Muscle layer of duodenum (tissue), 2 donors: ENCODE measurements at regions not wholly inside any gene's neighbourhood (a gene's known extent, or its start where the extent isn't known, plus 50 kb on each side); places are given as distances from the start of the nearest gene placed in this dataset.
"Not testable (repeated sequence)": the region's sequence is repeated elsewhere in the genome, so short reads cannot be mapped to it uniquely, and the experiment has no call there.

Experiments used
- H3K27ac ChIP-seq: one replicate; pipeline ENCODE4 v1.7.0; 2013; ENCODE audit warnings: mild to moderate bottlenecking, low read length
- H3K27me3 ChIP-seq: one replicate; pipeline ENCODE4 v1.7.0; 2013; ENCODE audit warnings: low read depth, mild to moderate bottlenecking, control low read depth, low read length
- H3K36me3 ChIP-seq, 2 donors: one replicate each; pipeline ENCODE4 v1.7.0; 2013; ENCODE audit warnings: low read length in 2 of 2, control low read depth in 1 of 2, mild to moderate bottlenecking in 1 of 2; ENCODE audit not compliant: insufficient read depth in 2 of 2, control insufficient read depth in 1 of 2
- H3K4me1 ChIP-seq, 2 donors: one replicate each; pipeline ENCODE4 v1.7.0; 2013; ENCODE audit warnings: low read length in 2 of 2, mild to moderate bottlenecking in 2 of 2, control low read depth in 1 of 2, moderate library complexity in 1 of 2; ENCODE audit not compliant: insufficient read depth in 2 of 2, control insufficient read depth in 1 of 2
- H3K4me3 ChIP-seq, 2 donors: one replicate each; pipeline ENCODE4 v1.7.0; 2013; ENCODE audit warnings: low read length in 2 of 2, low read depth in 1 of 2, mild to moderate bottlenecking in 1 of 2
- H3K9me3 ChIP-seq, 2 donors: one replicate each; pipeline ENCODE4 v1.7.0; 2013; ENCODE audit warnings: low read length in 2 of 2, control low read depth in 1 of 2, mild to moderate bottlenecking in 1 of 2; ENCODE audit not compliant: control insufficient read depth in 1 of 2
- donor health status: healthy.

- Histone ChIP-seq H3K27me3 (no peaks in the 10 kb centered on the region), H3K4me1 (no peaks in the 10 kb centered on the region), H3K4me3 (no peak overlapping the region), H3K27ac (no peak overlapping the region), H3K36me3 (no peaks in the 10 kb centered on the region), H3K9me3 (no peaks in the 10 kb centered on the region)
These were observed 1360.4 kb downstream of the BRINP3 start for GRCh38 chr1:189117072-189117770.

- Histone ChIP-seq H3K4me1 (no peaks in the 10 kb centered on the region), H3K27me3 (no peaks in the 10 kb centered on the region), H3K9me3 (no peaks in the 10 kb centered on the region), H3K36me3 (no peaks in the 10 kb centered on the region), H3K4me3 (no peak overlapping the region), H3K27ac (no peak overlapping the region)
These were observed 1355.7 kb downstream of the BRINP3 start for GRCh38 chr1:189121941-189122340.

- H3K9me3 ChIP-seq: no peaks in the 10 kb centered on the region
- no peaks in the 10 kb centered on the region for H3K36me3 ChIP-seq
- no peaks in the 10 kb centered on the region for H3K4me1 ChIP-seq
- no peak overlapping the region for H3K27ac ChIP-seq
- no peak overlapping the region for H3K4me3 ChIP-seq
- no peaks in the 10 kb centered on the region for H3K27me3 ChIP-seq
These were observed 1352.0 kb downstream of the BRINP3 start for GRCh38 chr1:189125694-189126093.

GRCh38 chr1:189131576-189131975 is 1346.1 kb downstream of the BRINP3 start:
- Histone ChIP-seq H3K36me3 (no peaks in the 10 kb centered on the region), H3K27me3 (no peaks in the 10 kb centered on the region), H3K4me1 (no peaks in the 10 kb centered on the region), H3K9me3 (peaks cover 0 to 3% of the 10 kb centered on the region in 2 donors), H3K4me3 (no peak overlapping the region), H3K27ac (no peak overlapping the region)

GRCh38 chr1:189139748-189140147 is 1337.9 kb downstream of the BRINP3 start:
- not testable (repeated sequence) for H3K9me3 ChIP-seq, H3K4me3 ChIP-seq, H3K36me3 ChIP-seq, H3K4me1 ChIP-seq, H3K27ac ChIP-seq, H3K27me3 ChIP-seq

- no peaks in the 10 kb centered on the region for H3K36me3 ChIP-seq
- no peaks in the 10 kb centered on the region for H3K27me3 ChIP-seq
- no peak overlapping the region for H3K4me3 ChIP-seq
- H3K27ac ChIP-seq: no peak overlapping the region
- H3K4me1 ChIP-seq: no peaks in the 10 kb centered on the region
- H3K9me3 ChIP-seq: peaks cover 0 to 2% of the 10 kb centered on the region in 2 donors
These were observed 1336.6 kb downstream of the BRINP3 start for GRCh38 chr1:189141056-189141455.

GRCh38 chr1:189149547-189150375 is 1327.9 kb downstream of the BRINP3 start:
- H3K4me1 ChIP-seq: no peaks in the 10 kb centered on the region
- no peaks in the 10 kb centered on the region for H3K9me3 ChIP-seq
- H3K4me3 ChIP-seq: no peak overlapping the region

GRCh38 chr1:189150624-189151023 is 1327.0 kb downstream of the BRINP3 start:
- no peaks in the 10 kb centered on the region for H3K4me1 ChIP-seq
- H3K36me3 ChIP-seq: no peaks in the 10 kb centered on the region
- H3K27ac ChIP-seq: no peak overlapping the region
- H3K4me3 ChIP-seq: no peak overlapping the region
- H3K27me3 ChIP-seq: no peaks in the 10 kb centered on the region
- H3K9me3 ChIP-seq: no peaks in the 10 kb centered on the region

More at GRCh38 chr1:189149547-189150375, 1327.9 kb downstream of the BRINP3 start:
- Histone ChIP-seq H3K27ac (no peak overlapping the region), H3K36me3 (no peaks in the 10 kb centered on the region), H3K27me3 (no peaks in the 10 kb centered on the region)

- Histone ChIP-seq H3K9me3 (no peaks in the 10 kb centered on the region), H3K27ac (no peak overlapping the region), H3K4me3 (no peak overlapping the region), H3K4me1 (no peaks in the 10 kb centered on the region), H3K27me3 (no peaks in the 10 kb centered on the region), H3K36me3 (no peaks in the 10 kb centered on the region)
These were observed 1326.3 kb downstream of the BRINP3 start for GRCh38 chr1:189151361-189151760.

- no peaks in the 10 kb centered on the region for H3K36me3 ChIP-seq
- H3K27ac ChIP-seq: no peak overlapping the region
- H3K9me3 ChIP-seq: no peaks in the 10 kb centered on the region
- no peak overlapping the region for H3K4me3 ChIP-seq
- H3K27me3 ChIP-seq: no peaks in the 10 kb centered on the region
- H3K4me1 ChIP-seq: no peaks in the 10 kb centered on the region
These were observed 1325.0 kb downstream of the BRINP3 start for GRCh38 chr1:189152685-189153084.

- H3K27ac ChIP-seq: no peak overlapping the region
- H3K27me3 ChIP-seq: no peaks in the 10 kb centered on the region
- H3K9me3 ChIP-seq: no peaks in the 10 kb centered on the region
- no peaks in the 10 kb centered on the region for H3K36me3 ChIP-seq
- H3K4me3 ChIP-seq: no peak overlapping the region
- H3K4me1 ChIP-seq: no peaks in the 10 kb centered on the region
These were observed 1319.5 kb downstream of the BRINP3 start for GRCh38 chr1:189158155-189158554.
